Erythroblast (primary cell): ENCODE measurements at regions not wholly inside any gene's neighbourhood (a gene's known extent, or its start where the extent isn't known, plus 50 kb on each side); places are given as distances from the start of the nearest gene placed in this dataset.
"Not testable (repeated sequence)": the region's sequence is repeated elsewhere in the genome, so short reads cannot be mapped to it uniquely, and the experiment has no call there.

Source experiments
- DNase-seq, 2 experiments: peaks; one replicate each; lab custom pipeline; 2025; lab: John Stamatoyannopoulos, UW
- GATA1 ChIP-seq: IDR thresholded peaks from 2 replicates; pipeline ENCODE4 v1.6.1; 2011; ENCODE audit warnings: low read depth, mild to moderate bottlenecking, control low read depth, low read length, moderate library complexity
- POLR2A ChIP-seq: IDR thresholded peaks from 2 replicates; pipeline ENCODE4 v1.6.1; 2011; ENCODE audit warnings: mild to moderate bottlenecking, low read length

- TF ChIP-seq POLR2A (no peak), GATA1 (no peak)
- no peak for DNase-seq
Measured at GRCh38 chr2:193428336-193428818, 1233.6 kb upstream of the TMEFF2 start.

GRCh38 chr2:193412368-193412767, 1217.6 kb upstream of the TMEFF2 start:
- not testable (repeated sequence) for DNase-seq

- TF ChIP-seq POLR2A (no peak), GATA1 (no peak)
- no peak for DNase-seq
Measured at GRCh38 chr2:193409951-193410350, 1215.2 kb upstream of the TMEFF2 start.

- no peak for TF ChIP-seq GATA1
- no peak for TF ChIP-seq POLR2A
Measured at GRCh38 chr2:193382583-193382982, 1187.8 kb upstream of the TMEFF2 start.

GRCh38 chr2:193377789-193378188, 1183.1 kb upstream of the TMEFF2 start:
- DNase-seq = no peak
- TF ChIP-seq GATA1 = no peak
- TF ChIP-seq POLR2A = no peak

More at GRCh38 chr2:193382583-193382982, 1187.8 kb upstream of the TMEFF2 start:
- DNase-seq = no peak

- no peak for DNase-seq
- TF ChIP-seq GATA1 (no peak), POLR2A (no peak)
Measured at GRCh38 chr2:193373120-193373519, 1178.4 kb upstream of the TMEFF2 start.

GRCh38 chr2:193371200-193371599, 1176.5 kb upstream of the TMEFF2 start:
- no peak for DNase-seq
- TF ChIP-seq GATA1 (no peak), POLR2A (no peak)

- DNase-seq = no peak
Measured at GRCh38 chr2:193368615-193369014, 1173.9 kb upstream of the TMEFF2 start.

GRCh38 chr2:193357508-193357907, 1162.8 kb upstream of the TMEFF2 start:
- DNase-seq = no peak
- TF ChIP-seq POLR2A (no peak), GATA1 (no peak)

More at GRCh38 chr2:193368615-193369014, 1173.9 kb upstream of the TMEFF2 start:
- TF ChIP-seq GATA1 = no peak
- no peak for TF ChIP-seq POLR2A

GRCh38 chr2:193352665-193353242, 1158.0 kb upstream of the TMEFF2 start:
- not testable (repeated sequence) for DNase-seq

GRCh38 chr2:193350509-193350908, 1155.8 kb upstream of the TMEFF2 start:
- no peak for DNase-seq
- no peak for TF ChIP-seq POLR2A
- TF ChIP-seq GATA1 = no peak

GRCh38 chr2:193349642-193350041, 1154.9 kb upstream of the TMEFF2 start:
- no peak for DNase-seq
- no peak for TF ChIP-seq POLR2A
- TF ChIP-seq GATA1 = no peak

GRCh38 chr2:193348055-193348454, 1153.3 kb upstream of the TMEFF2 start:
- DNase-seq = no peak
- no peak for TF ChIP-seq POLR2A

- DNase-seq = no peak
- no peak for TF ChIP-seq GATA1
- TF ChIP-seq POLR2A = no peak
Measured at GRCh38 chr2:193336781-193337180, 1142.0 kb upstream of the TMEFF2 start.

- DNase-seq = no peak
- TF ChIP-seq GATA1 (no peak), POLR2A (no peak)
Measured at GRCh38 chr2:193334401-193334800, 1139.7 kb upstream of the TMEFF2 start.

GRCh38 chr2:193333539-193333938, 1138.8 kb upstream of the TMEFF2 start:
- TF ChIP-seq POLR2A (no peak), GATA1 (no peak)
- DNase-seq = no peak
